ENCODE measurements at regions not wholly inside any gene's neighbourhood (a gene's known extent, or its start where the extent isn't known, plus 50 kb on each side); places are given as distances from the start of the nearest gene placed in this dataset.
"Not testable (repeated sequence)": the region's sequence is repeated elsewhere in the genome, so short reads cannot be mapped to it uniquely, and the experiment has no call there.

- TF ChIP-seq, protein P1, sequence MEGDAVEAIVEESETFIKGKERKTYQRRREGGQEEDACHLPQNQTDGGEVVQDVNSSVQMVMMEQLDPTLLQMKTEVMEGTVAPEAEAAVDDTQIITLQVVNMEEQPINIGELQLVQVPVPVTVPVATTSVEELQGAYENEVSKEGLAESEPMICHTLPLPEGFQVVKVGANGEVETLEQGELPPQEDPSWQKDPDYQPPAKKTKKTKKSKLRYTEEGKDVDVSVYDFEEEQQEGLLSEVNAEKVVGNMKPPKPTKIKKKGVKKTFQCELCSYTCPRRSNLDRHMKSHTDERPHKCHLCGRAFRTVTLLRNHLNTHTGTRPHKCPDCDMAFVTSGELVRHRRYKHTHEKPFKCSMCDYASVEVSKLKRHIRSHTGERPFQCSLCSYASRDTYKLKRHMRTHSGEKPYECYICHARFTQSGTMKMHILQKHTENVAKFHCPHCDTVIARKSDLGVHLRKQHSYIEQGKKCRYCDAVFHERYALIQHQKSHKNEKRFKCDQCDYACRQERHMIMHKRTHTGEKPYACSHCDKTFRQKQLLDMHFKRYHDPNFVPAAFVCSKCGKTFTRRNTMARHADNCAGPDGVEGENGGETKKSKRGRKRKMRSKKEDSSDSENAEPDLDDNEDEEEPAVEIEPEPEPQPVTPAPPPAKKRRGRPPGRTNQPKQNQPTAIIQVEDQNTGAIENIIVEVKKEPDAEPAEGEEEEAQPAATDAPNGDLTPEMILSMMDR (IDR thresholded peaks at IDR 0.05; ENCODE audit: low read length, missing control alignments): no peak
- H3K4me3 ChIP-seq (replicated peaks; ENCODE audit: low read depth, low read length): no peak overlapping the region
Measured at GRCh38 chr5:85453026-85453349, 1068.3 kb upstream of the EDIL3 start.

DNA sequence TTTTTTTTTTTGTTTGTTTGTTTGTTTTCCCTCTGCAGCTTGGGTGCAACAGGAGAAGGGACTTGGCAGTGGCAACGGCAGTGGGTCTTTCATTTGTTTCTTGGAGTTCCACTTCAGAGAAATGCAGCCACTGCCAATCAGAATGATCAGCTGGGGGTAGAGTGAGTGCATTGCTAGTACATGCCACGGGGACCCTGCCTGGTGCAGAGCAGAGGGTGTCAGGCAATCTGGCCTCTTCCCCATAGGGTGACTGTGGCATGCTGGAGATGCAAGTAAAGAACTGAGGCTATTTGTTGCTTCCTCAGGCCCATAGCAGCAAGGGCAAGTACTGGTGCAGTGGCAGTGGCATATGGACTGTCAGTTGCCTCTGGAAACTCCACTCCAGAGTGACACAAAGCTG lies 1073.6 kb upstream of the EDIL3 start:
- TF ChIP-seq, protein P1 (IDR thresholded peaks at IDR 0.05; ENCODE audit: low read length, missing control alignments): no peak
- no peak overlapping the region for H3K4me3 ChIP-seq (replicated peaks; ENCODE audit: low read depth, low read length)
- no peak for DNase-seq (ENCODE audit: low read depth)

More at GRCh38 chr5:85453026-85453349, 1068.3 kb upstream of the EDIL3 start:
- DNase-seq (ENCODE audit: low read depth): no peak

GRCh38 chr5:85462957-85463356 lies 1078.3 kb upstream of the EDIL3 start:
- H3K4me3 ChIP-seq (replicated peaks; ENCODE audit: low read depth, low read length): no peak overlapping the region
- TF ChIP-seq, protein P1 (IDR thresholded peaks at IDR 0.05; ENCODE audit: low read length, missing control alignments): no peak
- no peak for DNase-seq (ENCODE audit: low read depth)

- no peak overlapping the region for H3K4me3 ChIP-seq (replicated peaks; ENCODE audit: low read depth, low read length)
- no peak for DNase-seq (ENCODE audit: low read depth)
- TF ChIP-seq, protein P1 (IDR thresholded peaks at IDR 0.05; ENCODE audit: low read length, missing control alignments): no peak
Measured at GRCh38 chr5:85466423-85466822, 1081.7 kb upstream of the EDIL3 start.

DNA sequence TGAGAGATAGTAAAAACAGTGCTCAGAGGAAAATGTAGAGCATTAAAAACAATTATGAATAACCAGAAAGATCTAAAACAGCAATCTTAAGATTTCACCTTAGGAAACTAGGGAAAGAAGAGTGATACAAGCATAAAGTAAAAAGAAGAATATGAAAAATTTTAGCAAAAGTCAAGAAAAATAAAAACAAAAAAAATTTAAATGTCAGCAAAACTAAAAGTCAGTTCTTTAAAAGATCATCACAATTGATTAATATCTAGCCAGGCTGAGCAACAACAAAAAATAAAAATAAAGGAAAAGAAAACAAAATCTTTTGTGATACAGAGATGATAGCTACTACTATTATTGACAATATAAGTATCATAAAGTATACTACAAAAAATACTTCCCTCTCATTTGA lies 1088.1 kb upstream of the EDIL3 start:
- no peak for DNase-seq (ENCODE audit: low read depth)
- TF ChIP-seq, protein P1 (IDR thresholded peaks at IDR 0.05; ENCODE audit: low read length, missing control alignments): no peak
- no peak overlapping the region for H3K4me3 ChIP-seq (replicated peaks; ENCODE audit: low read depth, low read length)

GRCh38 chr5:85475151-85475550 lies 1090.5 kb upstream of the EDIL3 start:
- not testable (repeated sequence) for DNase-seq (ENCODE audit: low read depth); H3K4me3 ChIP-seq (replicated peaks; ENCODE audit: low read depth, low read length)

DNA sequence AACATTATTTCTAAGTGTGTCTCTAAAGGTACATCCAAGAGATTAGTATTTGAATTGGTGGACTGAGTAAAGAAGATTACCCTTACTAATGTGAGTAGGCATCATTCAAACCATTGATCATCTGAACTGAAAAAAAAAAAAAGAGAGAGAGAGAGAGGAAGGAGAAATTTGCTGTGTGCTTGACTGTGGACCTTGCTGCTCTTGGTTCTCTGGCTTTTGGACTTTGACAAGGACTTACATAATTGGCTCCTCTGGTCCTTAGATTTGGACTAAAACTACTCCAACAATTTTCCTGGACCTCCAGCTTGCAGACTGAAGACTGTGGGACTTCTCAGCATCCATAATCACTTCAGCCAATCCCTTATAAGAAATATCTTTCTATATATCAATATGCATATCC lies 1091.9 kb upstream of the EDIL3 start:
- H3K4me3 ChIP-seq (replicated peaks; ENCODE audit: low read depth, low read length): no peak overlapping the region
- TF ChIP-seq, protein P1 (IDR thresholded peaks at IDR 0.05; ENCODE audit: low read length, missing control alignments): no peak
- no peak for DNase-seq (ENCODE audit: low read depth)

DNA sequence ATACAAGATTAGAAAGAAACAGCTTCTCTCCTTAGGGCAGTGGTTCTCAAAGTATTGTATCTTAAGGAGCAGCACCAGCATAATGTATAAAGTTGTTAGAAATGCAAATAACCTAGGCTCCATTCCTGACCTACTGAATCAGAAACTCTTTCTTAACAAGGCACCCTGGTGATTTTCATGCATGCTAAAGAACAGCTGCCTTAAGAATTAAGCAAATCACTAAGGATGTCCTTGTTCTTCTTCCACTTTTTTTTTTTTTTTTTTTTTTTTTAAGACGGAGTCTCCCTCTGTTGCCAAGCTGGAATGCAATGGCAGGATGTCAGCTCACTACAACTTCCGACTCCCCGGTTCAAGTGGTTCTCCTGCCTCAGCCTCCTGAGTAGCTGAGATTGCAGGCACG lies 1095.2 kb upstream of the EDIL3 start:
- TF ChIP-seq, protein P1 (IDR thresholded peaks at IDR 0.05; ENCODE audit: low read length, missing control alignments): no peak
- DNase-seq (ENCODE audit: low read depth): no peak
- no peak overlapping the region for H3K4me3 ChIP-seq (replicated peaks; ENCODE audit: low read depth, low read length)
